ENCODE measurements at regions not wholly inside any gene's neighbourhood (a gene's known extent, or its start where the extent isn't known, plus 50 kb on each side); places are given as distances from the start of the nearest gene placed in this dataset.

GRCh38 chr2:185144159-185144919, 546.0 kb downstream of the ZNF804A start:
- TF ChIP-seq CTCF (IDR thresholded peaks at IDR 0.05): no peak
- no peak for TF ChIP-seq ZFX (IDR thresholded peaks at IDR 0.05; ENCODE audit: borderline replicate concordance)

Data from 22Rv1 (cell line).